A549 (cell line): ENCODE measurements at regions not wholly inside any gene's neighbourhood (a gene's known extent, or its start where the extent isn't known, plus 50 kb on each side); places are given as distances from the start of the nearest gene placed in this dataset.

Experiments
- ATAC-seq, 2 experiments: fragments of 200-7000 bp in 1 of 2; fragments of >200 bp in 1 of 2; cut with Nextera tagmentation in 1 of 2; cut with Tn5 transposase in 1 of 2; 3 replicates each; pipeline versions ENCODE4 v1.8.0 to v1.9.1; 2018 to 2020; ENCODE audit warnings: mild to moderate bottlenecking in 1 of 2, moderate library complexity in 1 of 2
- CTCF ChIA-PET: fragments of 300-600 bp; sonication (Branson Sonifier 250); formaldehyde crosslinking; extraction: SDS; loops from one replicate; lab custom pipeline; 2021; ENCODE audit warnings: antibody characterized with exemption, inconsistent platforms; lab: Yijun Ruan, JAX
- POLR2A ChIA-PET: fragments of 350-600 bp; formaldehyde crosslinking; extraction: SDS; loops from one replicate; lab custom pipeline; 2021; ENCODE audit warnings: antibody characterized with exemption, inconsistent platforms; lab: Yijun Ruan, JAX
- DNase-seq, 2 experiments: peaks; one replicate each; pipeline versions ENCODE4 v3.0.0 to v3.0.0-alpha.2; 2011 to 2016; ENCODE audit warnings: low read depth in 1 of 2, low spot score in 1 of 2
- FAIRE-seq: peaks from 2 replicates; lab custom pipeline; 2011; peaks lifted over from hg19 to GRCh38; lab: Jason Lieb, UNC
- H3K27ac ChIP-seq, 2 experiments: fragments of >200 bp; sonication (Bioruptor Twin); formaldehyde crosslinking; 3 replicates each; pipeline ENCODE4 v1.5.1; 2016 to 2017
- H3K4me1 ChIP-seq: fragments of >200 bp; sonication (Bioruptor Twin); formaldehyde crosslinking; 3 replicates; pipeline ENCODE4 v1.6.1; 2016
- H3K4me2 ChIP-seq: fragments of >200 bp; sonication (Bioruptor Twin); formaldehyde crosslinking; 3 replicates; pipeline ENCODE4 v1.6.1; 2016
- H3K4me3 ChIP-seq: fragments of >200 bp; sonication (Bioruptor Twin); formaldehyde crosslinking; 3 replicates; pipeline ENCODE4 v1.5.1; 2016
- H3K9me3 ChIP-seq: fragments of >200 bp; sonication (Bioruptor Twin); formaldehyde crosslinking; 3 replicates; pipeline ENCODE4 v1.6.1; 2016
- CHD2 ChIP-seq: fragments of 150-350 bp; IDR thresholded peaks from 2 replicates; pipeline ENCODE4 v1.6.1; 2014; ENCODE audit warnings: low read length; ENCODE audit not compliant: partially characterized antibody
- EHF ChIP-seq: fragments of 250-450 bp; sonication (Bioruptor Pico); IDR thresholded peaks from 2 replicates; pipeline ENCODE4 v1.5.0; 2020; ENCODE audit warnings: mild to moderate bottlenecking
- EHMT2 ChIP-seq: fragments of 200-600 bp; sonication (generic); IDR thresholded peaks from 2 replicates; pipeline ENCODE4 v1.6.1; 2016; ENCODE audit warnings: antibody characterized with exemption, low read depth, mild to moderate bottlenecking, moderate library complexity
- ESRRA ChIP-seq: fragments of 150-350 bp; IDR thresholded peaks from 2 replicates; pipeline ENCODE4 v1.6.1; 2014; ENCODE audit warnings: mild to moderate bottlenecking, low read length, borderline replicate concordance
- FOSL2 ChIP-seq, 2 experiments: fragments of 450-650 bp in 1 of 2; fragments of >200 bp in 1 of 2; sonication (Bioruptor Twin) in 1 of 2; formaldehyde crosslinking; IDR thresholded peaks; 2 replicates each; pipeline versions ENCODE4 v1.5.0 to v1.6.1; 2016 to 2020; ENCODE audit warnings: mild to moderate bottlenecking in 1 of 2, moderate library complexity in 1 of 2
- HOXB5 ChIP-seq: fragments of 250-450 bp; sonication (Bioruptor Pico); IDR thresholded peaks from 2 replicates; pipeline ENCODE4 v1.5.0; 2020; ENCODE audit warnings: mild to moderate bottlenecking, moderate library complexity
- JUN ChIP-seq, 2 experiments: fragments of >200 bp; sonication (Bioruptor Twin); formaldehyde crosslinking; IDR thresholded peaks; 2 replicates in 1 of 2; 3 replicates in 1 of 2; pipeline ENCODE4 v1.6.1; 2016 to 2017
- KDM1A ChIP-seq: fragments of 200-600 bp; sonication (generic); IDR thresholded peaks from 2 replicates; pipeline ENCODE4 v1.6.1; 2016; ENCODE audit warnings: low read depth, mild to moderate bottlenecking
- MAFK ChIP-seq: fragments of 450-650 bp; IDR thresholded peaks from 2 replicates; pipeline ENCODE4 v1.6.1; 2014; ENCODE audit not compliant: partially characterized antibody
- NPAS2 ChIP-seq: fragments of 250-450 bp; sonication (Bioruptor Pico); IDR thresholded peaks from 2 replicates; pipeline ENCODE4 v1.8.0; 2022; ENCODE audit warnings: mild to moderate bottlenecking, moderate library complexity, borderline replicate concordance
- NR3C1 ChIP-seq: fragments of >200 bp; sonication (Bioruptor Twin); formaldehyde crosslinking; IDR thresholded peaks from 3 replicates; pipeline ENCODE4 v1.6.1; 2017
- POLR2A ChIP-seq: IDR thresholded peaks from 2 replicates; pipeline ENCODE4 v1.6.1; 2012; ENCODE audit warnings: mild to moderate bottlenecking, low read length
- SMC3 ChIP-seq: fragments of >200 bp; sonication (Bioruptor Twin); formaldehyde crosslinking; IDR thresholded peaks from 3 replicates; pipeline ENCODE4 v1.6.1; 2018; ENCODE audit warnings: inconsistent platforms
- SREBF2 ChIP-seq: fragments of 450-650 bp; IDR thresholded peaks from 2 replicates; pipeline ENCODE4 v1.6.1; 2014; ENCODE audit warnings: mild to moderate bottlenecking, moderate library complexity
- TFCP2L1 ChIP-seq: fragments of 250-450 bp; sonication (Bioruptor Pico); IDR thresholded peaks from 2 replicates; pipeline ENCODE4 v1.5.0; 2021; ENCODE audit warnings: mild to moderate bottlenecking
- ZFP36 ChIP-seq: fragments of 450-650 bp; IDR thresholded peaks from 2 replicates; pipeline ENCODE4 v1.6.1; 2014; ENCODE audit warnings: borderline replicate concordance; ENCODE audit not compliant: partially characterized antibody
- WGBS: methylation state at CpG from one replicate; pipeline ENCODE4 v1.1.6; 2017; ENCODE audit errors: missing lambda C conversion rate; 5-methylcytosine and 5-hydroxymethylcytosine counted together
- TF ChIP-seq, protein P1 (sequence below): fragments of 250-450 bp; sonication (Bioruptor Pico); IDR thresholded peaks from 2 replicates; pipeline ENCODE4 v1.5.0; 2020; ENCODE audit warnings: low read depth, mild to moderate bottlenecking, moderate library complexity
- TF ChIP-seq, protein P2 (sequence below): fragments of 450-650 bp; IDR thresholded peaks from 2 replicates; pipeline ENCODE4 v1.6.1; 2014; ENCODE audit warnings: antibody characterized with exemption
- TF ChIP-seq, protein P3 (sequence below): fragments of 250-450 bp; sonication (Bioruptor Pico); IDR thresholded peaks from 2 replicates; pipeline ENCODE4 v1.5.0; 2021; ENCODE audit warnings: mild to moderate bottlenecking, moderate library complexity, borderline replicate concordance
- TF ChIP-seq, protein P4 (sequence below): IDR thresholded peaks from 2 replicates; pipeline ENCODE4 v1.6.1; 2012
- TF ChIP-seq, protein P5 (sequence below): IDR thresholded peaks from 2 replicates; pipeline ENCODE4 v1.6.1; 2012

DNA sequence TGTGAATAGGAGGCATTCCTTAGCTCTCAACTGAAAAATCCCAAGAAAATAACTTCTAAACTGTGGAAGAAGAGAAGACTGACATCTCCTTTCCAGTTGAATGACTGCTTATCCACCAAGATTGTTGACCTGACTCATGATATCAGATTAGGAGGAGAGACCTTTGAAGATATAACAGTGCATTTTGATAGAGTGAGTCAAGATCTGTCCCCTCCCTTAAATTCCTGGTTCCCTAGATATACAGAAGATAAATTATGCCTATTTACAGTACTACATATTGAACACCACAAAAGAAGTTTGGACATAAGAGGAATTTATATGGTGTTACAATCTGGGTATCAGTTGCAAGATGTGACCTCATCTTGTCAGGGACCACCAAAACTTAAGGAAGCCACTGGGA, 285.3 kb upstream of the ZSWIM2 start:
- Histone ChIP-seq H3K27ac (no peak overlapping the region), H3K4me1 (no peaks in the 10 kb centered on the region), H3K9me3 (no peaks in the 10 kb centered on the region), H3K4me2 (no peak overlapping the region), H3K4me3 (no peak overlapping the region)
- ChIA-PET POLR2A (no interaction called here), CTCF (no interaction called here)
- no peak for ATAC-seq
- TF ChIP-seq MAFK = no peak
- TF ChIP-seq, protein P1, sequence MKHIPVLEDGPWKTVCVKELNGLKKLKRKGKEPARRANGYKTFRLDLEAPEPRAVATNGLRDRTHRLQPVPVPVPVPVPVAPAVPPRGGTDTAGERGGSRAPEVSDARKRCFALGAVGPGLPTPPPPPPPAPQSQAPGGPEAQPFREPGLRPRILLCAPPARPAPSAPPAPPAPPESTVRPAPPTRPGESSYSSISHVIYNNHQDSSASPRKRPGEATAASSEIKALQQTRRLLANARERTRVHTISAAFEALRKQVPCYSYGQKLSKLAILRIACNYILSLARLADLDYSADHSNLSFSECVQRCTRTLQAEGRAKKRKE = no peak
- TF ChIP-seq POLR2A = no peak
- no peak for TF ChIP-seq KDM1A
- no peak for TF ChIP-seq SMC3
- TF ChIP-seq EHF (CRISPR knock-in tag) = no peak
- TF ChIP-seq ZFP36 = no peak
- no peak for FAIRE-seq
- no peak for DNase-seq

DNA sequence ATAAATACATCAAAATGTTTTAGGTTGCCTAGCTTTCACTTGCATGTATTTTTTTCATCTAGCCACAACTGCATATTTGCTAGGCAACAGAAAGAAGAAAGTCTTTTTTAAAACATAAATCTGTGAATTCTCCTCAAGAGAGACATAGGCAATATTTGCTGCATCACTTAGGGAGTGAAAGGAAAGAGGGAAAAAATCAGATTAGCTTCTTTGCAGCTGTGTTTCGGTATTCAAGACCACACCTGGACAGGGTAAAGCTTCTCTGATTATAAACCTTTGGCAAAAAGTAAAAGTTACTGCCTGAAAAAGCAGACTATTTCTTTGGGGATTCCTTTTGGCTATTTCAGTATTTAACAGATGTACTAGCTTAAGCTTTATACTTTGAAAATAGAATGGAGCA, 280.9 kb upstream of the ZSWIM2 start:
- 32% methylated on average over 1 of the region's 1 CpG for WGBS
- ATAC-seq = no peak
- H3K9me3 ChIP-seq = no peaks in the 10 kb centered on the region
- no peak for DNase-seq
- H3K4me3 ChIP-seq = no peak overlapping the region
- H3K27ac ChIP-seq = no peak overlapping the region
- no peak for TF ChIP-seq NPAS2 (CRISPR knock-in tag)
- TF ChIP-seq, protein P2, sequence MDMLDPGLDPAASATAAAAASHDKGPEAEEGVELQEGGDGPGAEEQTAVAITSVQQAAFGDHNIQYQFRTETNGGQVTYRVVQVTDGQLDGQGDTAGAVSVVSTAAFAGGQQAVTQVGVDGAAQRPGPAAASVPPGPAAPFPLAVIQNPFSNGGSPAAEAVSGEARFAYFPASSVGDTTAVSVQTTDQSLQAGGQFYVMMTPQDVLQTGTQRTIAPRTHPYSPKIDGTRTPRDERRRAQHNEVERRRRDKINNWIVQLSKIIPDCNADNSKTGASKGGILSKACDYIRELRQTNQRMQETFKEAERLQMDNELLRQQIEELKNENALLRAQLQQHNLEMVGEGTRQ = no peak
- no peak for TF ChIP-seq NR3C1
- TF ChIP-seq, protein P3, sequence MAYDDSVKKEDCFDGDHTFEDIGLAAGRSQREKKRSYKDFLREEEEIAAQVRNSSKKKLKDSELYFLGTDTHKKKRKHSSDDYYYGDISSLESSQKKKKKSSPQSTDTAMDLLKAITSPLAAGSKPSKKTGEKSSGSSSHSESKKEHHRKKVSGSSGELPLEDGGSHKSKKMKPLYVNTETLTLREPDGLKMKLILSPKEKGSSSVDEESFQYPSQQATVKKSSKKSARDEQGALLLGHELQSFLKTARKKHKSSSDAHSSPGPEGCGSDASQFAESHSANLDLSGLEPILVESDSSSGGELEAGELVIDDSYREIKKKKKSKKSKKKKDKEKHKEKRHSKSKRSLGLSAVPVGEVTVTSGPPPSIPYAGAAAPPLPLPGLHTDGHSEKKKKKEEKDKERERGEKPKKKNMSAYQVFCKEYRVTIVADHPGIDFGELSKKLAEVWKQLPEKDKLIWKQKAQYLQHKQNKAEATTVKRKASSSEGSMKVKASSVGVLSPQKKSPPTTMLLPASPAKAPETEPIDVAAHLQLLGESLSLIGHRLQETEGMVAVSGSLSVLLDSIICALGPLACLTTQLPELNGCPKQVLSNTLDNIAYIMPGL (CRISPR knock-in tag) = no peak
- TF ChIP-seq KDM1A = no peak
- no peak for TF ChIP-seq POLR2A
- TF ChIP-seq JUN (IDR thresholded peaks at IDR 0.05) = no peak
- TF ChIP-seq HOXB5 (CRISPR knock-in tag) = no peak
- no peak for TF ChIP-seq TFCP2L1 (CRISPR knock-in tag)
- TF ChIP-seq, protein P4, sequence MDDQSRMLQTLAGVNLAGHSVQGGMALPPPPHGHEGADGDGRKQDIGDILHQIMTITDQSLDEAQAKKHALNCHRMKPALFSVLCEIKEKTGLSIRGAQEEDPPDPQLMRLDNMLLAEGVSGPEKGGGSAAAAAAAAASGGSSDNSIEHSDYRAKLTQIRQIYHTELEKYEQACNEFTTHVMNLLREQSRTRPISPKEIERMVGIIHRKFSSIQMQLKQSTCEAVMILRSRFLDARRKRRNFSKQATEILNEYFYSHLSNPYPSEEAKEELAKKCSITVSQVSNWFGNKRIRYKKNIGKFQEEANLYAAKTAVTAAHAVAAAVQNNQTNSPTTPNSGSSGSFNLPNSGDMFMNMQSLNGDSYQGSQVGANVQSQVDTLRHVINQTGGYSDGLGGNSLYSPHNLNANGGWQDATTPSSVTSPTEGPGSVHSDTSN = no peak
- TF ChIP-seq SREBF2 = no peak
- TF ChIP-seq EHMT2 = no peak
- TF ChIP-seq SMC3 = no peak
- TF ChIP-seq, protein P1 = no peak
- no peak for TF ChIP-seq ZFP36
- no peak for TF ChIP-seq CHD2
- TF ChIP-seq ESRRA = no peak
- TF ChIP-seq FOSL2 (IDR thresholded peaks at IDR 0.05) = no peak
- TF ChIP-seq FOSL2 (CRISPR knock-in tag; IDR thresholded peaks at IDR 0.05) = no peak
- TF ChIP-seq, protein P5, sequence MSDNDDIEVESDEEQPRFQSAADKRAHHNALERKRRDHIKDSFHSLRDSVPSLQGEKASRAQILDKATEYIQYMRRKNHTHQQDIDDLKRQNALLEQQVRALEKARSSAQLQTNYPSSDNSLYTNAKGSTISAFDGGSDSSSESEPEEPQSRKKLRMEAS = no peak
- no peak for FAIRE-seq
- H3K4me1 ChIP-seq = no peaks in the 10 kb centered on the region
- ChIA-PET CTCF (no interaction called here), POLR2A (no interaction called here)
- no peak overlapping the region for H3K4me2 ChIP-seq
